NT2/D1 (cell line): ENCODE measurements at regions not wholly inside any gene's neighbourhood (a gene's known extent, or its start where the extent isn't known, plus 50 kb on each side); places are given as distances from the start of the nearest gene placed in this dataset.

Experiments
- DNase-seq: peaks from one replicate; pipeline ENCODE4 v3.0.0-alpha.2; 2011; ENCODE audit warnings: low read depth, low spot score
- H3K27me3 ChIP-seq: 2 replicates; pipeline ENCODE4 v1.6.0; 2011; ENCODE audit warnings: mild to moderate bottlenecking; ENCODE audit not compliant: insufficient read length, insufficient read depth
- H3K36me3 ChIP-seq: 2 replicates; pipeline ENCODE4 v1.6.1; 2011; ENCODE audit warnings: mild to moderate bottlenecking, low read length, mixed read lengths; ENCODE audit not compliant: insufficient read depth, insufficient read length
- H3K4me1 ChIP-seq: 2 replicates; pipeline ENCODE4 v1.5.1; 2011; ENCODE audit not compliant: insufficient read depth, insufficient read length
- H3K4me3 ChIP-seq: 2 replicates; pipeline ENCODE4 v1.5.1; 2011; ENCODE audit warnings: low read depth; ENCODE audit not compliant: insufficient read length
- H3K9ac ChIP-seq: 2 replicates; pipeline ENCODE4 v1.6.0; 2011; ENCODE audit warnings: low read depth; ENCODE audit not compliant: insufficient read length
- H3K9me3 ChIP-seq: 2 replicates; pipeline ENCODE4 v1.5.1; 2011; ENCODE audit warnings: mild to moderate bottlenecking, low read length; ENCODE audit not compliant: insufficient read depth
- SUZ12 ChIP-seq: IDR thresholded peaks from 2 replicates; pipeline ENCODE4 v1.6.1; 2011; ENCODE audit not compliant: insufficient read length, insufficient read depth; ENCODE audit errors: extremely low read depth
- YY1 ChIP-seq: IDR thresholded peaks from 2 replicates; pipeline ENCODE4 v1.6.1; 2011; ENCODE audit not compliant: insufficient read length, insufficient read depth
- ZNF274 ChIP-seq: IDR thresholded peaks from 2 replicates; pipeline ENCODE4 v1.6.1; 2011; ENCODE audit warnings: mild to moderate bottlenecking, low read depth, low read length

GRCh38 chr5:52466749-52467520, 320.8 kb upstream of the ITGA1 start:
- no peak overlapping the region for H3K9ac ChIP-seq
- no peak for TF ChIP-seq SUZ12
- TF ChIP-seq ZNF274 = no peak
- TF ChIP-seq YY1 = no peak
- H3K9me3 ChIP-seq = no peaks in the 10 kb centered on the region
- no peak overlapping the region for H3K4me3 ChIP-seq
- no peak for DNase-seq
- H3K36me3 ChIP-seq = no peaks in the 10 kb centered on the region
- H3K4me1 ChIP-seq = no peaks in the 10 kb centered on the region
- no peaks in the 10 kb centered on the region for H3K27me3 ChIP-seq

GRCh38 chr5:52468976-52469375, 318.7 kb upstream of the ITGA1 start:
- Histone ChIP-seq H3K27me3 (no peaks in the 10 kb centered on the region), H3K36me3 (no peaks in the 10 kb centered on the region), H3K9ac (no peak overlapping the region), H3K9me3 (no peaks in the 10 kb centered on the region), H3K4me1 (no peaks in the 10 kb centered on the region), H3K4me3 (no peak overlapping the region)
- no peak for DNase-seq
- TF ChIP-seq YY1 (no peak), ZNF274 (no peak), SUZ12 (no peak)

GRCh38 chr5:52469420-52469819, 318.3 kb upstream of the ITGA1 start:
- no peak overlapping the region for H3K4me3 ChIP-seq
- no peaks in the 10 kb centered on the region for H3K4me1 ChIP-seq
- no peak for DNase-seq
- H3K36me3 ChIP-seq = no peaks in the 10 kb centered on the region
- H3K27me3 ChIP-seq = no peaks in the 10 kb centered on the region
- H3K9me3 ChIP-seq = no peaks in the 10 kb centered on the region
- no peak for TF ChIP-seq YY1
- no peak for TF ChIP-seq ZNF274
- no peak for TF ChIP-seq SUZ12
- H3K9ac ChIP-seq = no peak overlapping the region

- Histone ChIP-seq H3K36me3 (no peaks in the 10 kb centered on the region), H3K4me1 (no peaks in the 10 kb centered on the region), H3K9ac (no peak overlapping the region), H3K9me3 (no peaks in the 10 kb centered on the region), H3K4me3 (no peak overlapping the region), H3K27me3 (no peaks in the 10 kb centered on the region)
- no peak for DNase-seq
- TF ChIP-seq ZNF274 (no peak), SUZ12 (no peak), YY1 (no peak)
These were observed 317.9 kb upstream of the ITGA1 start for GRCh38 chr5:52469835-52470234.

- no peaks in the 10 kb centered on the region for H3K27me3 ChIP-seq
- no peaks in the 10 kb centered on the region for H3K36me3 ChIP-seq
- H3K9ac ChIP-seq = no peak overlapping the region
- no peaks in the 10 kb centered on the region for H3K9me3 ChIP-seq
- DNase-seq = no peak
- no peak for TF ChIP-seq SUZ12
- TF ChIP-seq YY1 = no peak
- no peak for TF ChIP-seq ZNF274
- no peaks in the 10 kb centered on the region for H3K4me1 ChIP-seq
- no peak overlapping the region for H3K4me3 ChIP-seq
These were observed 311.4 kb upstream of the ITGA1 start for GRCh38 chr5:52476346-52476745.

- Histone ChIP-seq H3K4me3 (no peak overlapping the region), H3K36me3 (no peaks in the 10 kb centered on the region), H3K4me1 (no peaks in the 10 kb centered on the region), H3K9ac (no peak overlapping the region), H3K9me3 (no peaks in the 10 kb centered on the region), H3K27me3 (no peaks in the 10 kb centered on the region)
- no peak for DNase-seq
- TF ChIP-seq ZNF274 (no peak), YY1 (no peak), SUZ12 (no peak)
These were observed 306.5 kb upstream of the ITGA1 start for GRCh38 chr5:52481201-52481600.

- H3K4me3 ChIP-seq = no peak overlapping the region
- H3K27me3 ChIP-seq = no peaks in the 10 kb centered on the region
- no peak overlapping the region for H3K9ac ChIP-seq
- no peaks in the 10 kb centered on the region for H3K9me3 ChIP-seq
- no peak for TF ChIP-seq ZNF274
- no peak for TF ChIP-seq YY1
- TF ChIP-seq SUZ12 = no peak
- no peaks in the 10 kb centered on the region for H3K36me3 ChIP-seq
- H3K4me1 ChIP-seq = no peaks in the 10 kb centered on the region
- no peak for DNase-seq
These were observed 305.9 kb upstream of the ITGA1 start for GRCh38 chr5:52481851-52482250.
